ENCODE measurements at regions not wholly inside any gene's neighbourhood (a gene's known extent, or its start where the extent isn't known, plus 50 kb on each side); places are given as distances from the start of the nearest gene placed in this dataset.

DNA sequence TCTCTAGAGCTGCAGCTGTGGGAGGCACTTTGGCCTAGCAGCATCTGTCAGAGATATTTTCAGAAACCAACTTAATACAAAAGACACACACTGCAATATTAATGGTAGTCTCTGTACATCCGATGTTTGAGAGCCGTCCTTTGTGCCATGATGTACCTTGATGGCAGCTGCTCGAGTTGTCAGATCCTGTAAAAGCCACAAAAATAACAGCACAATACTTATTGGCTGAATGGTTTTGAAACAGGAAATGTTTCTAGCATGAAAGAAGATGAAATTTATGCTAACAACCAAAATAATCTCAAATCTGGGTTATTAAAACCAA lies 445.5 kb upstream of the TBL1XR1 start:
- TF ChIP-seq POLR2A (IDR thresholded peaks at IDR 0.05; ENCODE audit: low read depth, low read length) (no peak), TAF1 (IDR thresholded peaks at IDR 0.05; ENCODE audit: low read depth, low read length) (no peak), POLR2AphosphoS5 (IDR thresholded peaks at IDR 0.05; ENCODE audit: low read depth, low read length) (no peak), SPI1 (IDR thresholded peaks at IDR 0.05; ENCODE audit: low read depth, low read length) (no peak)

All from GM12891 (cell line).